Medulla oblongata (tissue), 1 donor: ENCODE measurements at regions not wholly inside any gene's neighbourhood (a gene's known extent, or its start where the extent isn't known, plus 50 kb on each side); places are given as distances from the start of the nearest gene placed in this dataset.
"Not testable (repeated sequence)": the region's sequence is repeated elsewhere in the genome, so short reads cannot be mapped to it uniquely, and the experiment has no call there.

Source experiments
- DNase-seq: peaks from one replicate; pipeline ENCODE4 v3.0.0-alpha.2; 2015; ENCODE audit errors: extremely low spot score

- no peak for DNase-seq
Measured at GRCh38 chr10:11691319-11691755, 50.8 kb upstream of the ECHDC3 start.

GRCh38 chr10:11689945-11690736 lies 52.0 kb upstream of the ECHDC3 start:
- no peak for DNase-seq

GRCh38 chr10:11688448-11688795 lies 53.8 kb upstream of the ECHDC3 start:
- DNase-seq: not testable (repeated sequence)

GRCh38 chr10:11687779-11688447 lies 54.3 kb upstream of the ECHDC3 start:
- DNase-seq: no peak

GRCh38 chr10:11687357-11687771 lies 54.8 kb upstream of the ECHDC3 start:
- DNase-seq: no peak

GRCh38 chr10:11685787-11686218 lies 56.4 kb upstream of the ECHDC3 start:
- peak; percentile 68 for DNase-seq

- DNase-seq: peak; percentile 84
Measured at GRCh38 chr10:11684717-11685645, 57.2 kb upstream of the ECHDC3 start.

GRCh38 chr10:11684341-11684716 lies 57.9 kb upstream of the ECHDC3 start:
- DNase-seq: peak; percentile 33

- DNase-seq: peak; percentile 16
Measured at GRCh38 chr10:11683529-11684320, 58.5 kb upstream of the ECHDC3 start.

- DNase-seq: no peak
Measured at GRCh38 chr10:11682851-11683250, 59.3 kb upstream of the ECHDC3 start.

- DNase-seq: peak; percentile 21
Measured at GRCh38 chr10:11682267-11682683, 59.9 kb upstream of the ECHDC3 start.

- no peak for DNase-seq
Measured at GRCh38 chr10:11680496-11680895, 61.7 kb upstream of the ECHDC3 start.

- no peak for DNase-seq
Measured at GRCh38 chr10:11679946-11680345, 62.2 kb upstream of the ECHDC3 start.

- DNase-seq: peak; percentile 34
Measured at GRCh38 chr10:11678074-11678793, 63.9 kb upstream of the ECHDC3 start.

- DNase-seq: no peak
Measured at GRCh38 chr10:11677480-11677879, 64.7 kb upstream of the ECHDC3 start.

GRCh38 chr10:11673346-11674280 lies 62.2 kb upstream of the USP6NL start:
- DNase-seq: no peak

GRCh38 chr10:11672836-11673235 lies 61.4 kb upstream of the USP6NL start:
- no peak for DNase-seq

GRCh38 chr10:11670381-11670780 lies 58.9 kb upstream of the USP6NL start:
- no peak for DNase-seq

- DNase-seq: no peak
Measured at GRCh38 chr10:11668847-11669610, 57.6 kb upstream of the USP6NL start.
